Urinary bladder (tissue), 3 donors: ENCODE measurements at regions not wholly inside any gene's neighbourhood (a gene's known extent, or its start where the extent isn't known, plus 50 kb on each side); places are given as distances from the start of the nearest gene placed in this dataset.
"Not testable (repeated sequence)": the region's sequence is repeated elsewhere in the genome, so short reads cannot be mapped to it uniquely, and the experiment has no call there.

Experiments
- DNase-seq: peaks from one replicate; pipeline ENCODE4 v3.0.0-alpha.2; 2015; ENCODE audit errors: extremely low spot score
- H3K27ac ChIP-seq: one replicate; pipeline ENCODE4 v1.5.1; 2013; ENCODE audit warnings: low read depth, mild to moderate bottlenecking, moderate library complexity
- H3K36me3 ChIP-seq: one replicate; pipeline ENCODE4 v1.6.1; 2013; ENCODE audit warnings: mild to moderate bottlenecking, moderate library complexity; ENCODE audit not compliant: insufficient read depth
- H3K4me1 ChIP-seq: one replicate; pipeline ENCODE4 v1.6.1; 2013; ENCODE audit warnings: mild to moderate bottlenecking, moderate library complexity; ENCODE audit not compliant: insufficient read depth
- H3K4me3 ChIP-seq: one replicate; pipeline ENCODE4 v1.5.1; 2013; ENCODE audit warnings: low read depth, low read length
- WGBS: extraction: QIAGEN DNeasy Blood & Tissue Kit; methylation state at CpG from one replicate; pipeline ENCODE4 v1.1.7; 2013; 5-methylcytosine and 5-hydroxymethylcytosine counted together
- donor health status: healthy with polysubstance abuse.
- donor health status: healthy.

DNA sequence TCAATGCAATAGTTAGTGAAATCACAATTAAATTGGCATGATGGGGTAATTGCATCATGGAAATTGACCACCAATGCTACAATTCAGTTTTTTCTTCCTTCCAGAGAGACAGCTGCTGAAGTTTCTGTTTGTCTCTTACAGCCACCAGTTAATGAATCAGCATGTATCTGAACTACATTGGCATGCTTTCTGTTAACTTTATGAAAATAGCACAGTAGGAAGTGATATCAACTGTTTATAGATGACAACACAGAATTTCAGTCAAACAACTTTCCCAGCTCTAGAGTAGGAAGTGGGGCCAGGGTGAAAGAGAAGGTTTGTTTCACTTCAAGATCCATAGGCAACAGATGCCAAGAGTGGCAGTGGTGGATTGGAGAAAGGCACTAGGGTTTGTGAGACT, 339.6 kb upstream of the VWC2 start:
- no peaks in the 10 kb centered on the region for H3K36me3 ChIP-seq
- no peak overlapping the region for H3K27ac ChIP-seq
- no peak overlapping the region for H3K4me3 ChIP-seq
- DNase-seq, result no peak
- no peaks in the 10 kb centered on the region for H3K4me1 ChIP-seq

DNA sequence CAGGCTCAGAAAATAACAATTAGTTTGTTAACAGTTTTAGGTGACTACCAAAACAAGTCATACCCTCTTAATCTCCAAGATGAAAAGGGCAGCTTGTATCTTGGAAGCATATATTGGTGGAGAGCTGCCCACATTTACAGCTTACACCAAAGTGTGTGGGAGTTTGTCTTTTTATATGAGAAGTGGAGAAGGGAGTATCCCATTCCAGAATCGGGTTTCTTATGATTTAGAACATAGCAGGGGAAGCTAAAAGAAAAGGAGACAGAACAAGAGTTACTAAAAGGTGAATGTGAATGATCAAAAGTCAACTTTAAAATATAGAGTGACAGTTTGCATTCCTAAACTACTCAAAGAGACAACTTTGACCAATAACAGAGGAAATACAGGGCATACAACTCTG, 338.6 kb upstream of the VWC2 start:
- no peak for DNase-seq
- no peak overlapping the region for H3K27ac ChIP-seq
- H3K4me3 ChIP-seq, result no peak overlapping the region
- H3K4me1 ChIP-seq, result no peaks in the 10 kb centered on the region
- H3K36me3 ChIP-seq, result no peaks in the 10 kb centered on the region
- WGBS, result 55% methylated on average over 1 of the region's 1 CpG

DNA sequence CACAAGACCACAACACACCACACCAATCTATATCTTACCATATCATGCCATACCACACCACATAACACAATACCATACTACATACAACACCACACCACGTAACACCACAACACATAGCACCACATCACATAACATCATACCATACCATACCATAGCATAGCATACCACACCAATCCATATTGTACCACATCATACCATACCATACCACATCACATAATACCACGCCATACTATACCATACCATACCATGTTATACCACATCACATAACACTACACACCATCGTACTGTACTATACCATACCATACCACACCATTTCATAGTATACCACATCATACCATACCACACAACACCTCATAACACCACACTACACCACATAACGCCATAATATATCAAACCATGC, 335.2 kb upstream of the VWC2 start:
- Histone ChIP-seq H3K36me3 (no peaks in the 10 kb centered on the region), H3K4me1 (no peaks in the 10 kb centered on the region), H3K4me3 (no peak overlapping the region), H3K27ac (no peak overlapping the region)
- DNase-seq, result no peak
- WGBS, result 91% methylated on average over 4 of the region's 4 CpGs

DNA sequence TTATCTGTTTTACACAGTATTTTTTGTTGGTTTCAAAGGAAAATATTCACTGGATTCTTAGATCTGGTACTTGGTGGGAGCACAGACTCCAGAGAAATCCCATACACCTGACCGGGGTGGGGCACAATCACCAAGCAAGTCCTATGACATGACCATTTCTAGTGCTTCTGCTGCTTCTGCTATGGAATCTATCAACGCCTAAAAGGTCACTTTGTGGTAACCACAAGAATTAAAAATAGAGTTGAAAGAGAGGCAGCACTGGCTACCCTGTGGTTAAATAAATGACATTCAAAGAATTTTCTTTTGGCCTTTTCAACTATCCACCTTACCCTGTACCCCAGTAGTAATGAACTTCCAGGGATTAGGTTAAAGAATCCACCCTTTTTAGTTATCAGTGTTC, 329.9 kb upstream of the VWC2 start:
- 42% methylated on average over 2 of the region's 2 CpGs for WGBS
- Histone ChIP-seq H3K27ac (no peak overlapping the region), H3K36me3 (no peaks in the 10 kb centered on the region), H3K4me1 (no peaks in the 10 kb centered on the region), H3K4me3 (no peak overlapping the region)
- DNase-seq, result no peak

DNA sequence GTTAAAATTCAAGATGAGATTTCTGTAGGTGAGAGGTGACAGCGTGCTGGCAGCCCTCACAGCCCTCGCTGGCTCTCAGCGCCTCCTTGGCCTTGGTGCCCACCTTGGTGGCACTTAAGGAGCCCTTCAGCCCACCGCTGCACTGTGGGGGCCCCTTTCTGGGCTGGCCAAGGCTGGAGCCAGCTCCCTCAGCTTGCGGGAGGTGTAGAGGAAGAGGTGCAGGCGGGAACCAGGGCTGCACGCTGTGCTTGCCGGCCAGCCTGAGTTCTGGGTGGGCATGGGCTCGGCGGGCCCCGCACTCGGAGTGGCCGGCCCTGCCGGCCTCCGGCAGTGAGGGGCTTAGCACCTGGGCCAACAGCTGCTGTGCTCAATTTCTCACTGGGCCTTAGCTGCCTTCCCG, 320.0 kb upstream of the VWC2 start:
- H3K4me1 ChIP-seq, result no peaks in the 10 kb centered on the region
- H3K36me3 ChIP-seq, result no peaks in the 10 kb centered on the region
- H3K27ac ChIP-seq, result no peak overlapping the region
- no peak overlapping the region for H3K4me3 ChIP-seq
- no peak for DNase-seq
- WGBS, result 93% methylated on average over 16 of the region's 16 CpGs

DNA sequence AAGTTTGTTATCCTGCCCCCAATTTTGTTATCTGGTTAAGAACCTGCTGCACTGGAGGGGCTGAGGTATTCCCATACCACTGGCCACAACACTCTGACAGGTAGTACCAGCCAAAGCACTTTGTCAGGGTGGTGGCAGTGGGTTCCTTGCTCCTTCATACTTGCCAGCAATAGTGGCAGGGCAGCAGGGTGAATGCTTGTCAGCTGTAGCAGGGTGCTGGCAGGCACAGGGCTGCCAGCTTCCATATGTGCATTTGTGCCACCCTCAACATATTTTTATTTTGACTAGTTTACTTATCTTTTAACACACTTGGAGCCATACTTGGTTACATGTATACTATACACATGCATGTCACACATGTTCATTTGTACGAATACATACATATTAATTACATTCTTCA, 294.0 kb upstream of the VWC2 start:
- Histone ChIP-seq H3K27ac (no peak overlapping the region), H3K4me1 (no peaks in the 10 kb centered on the region), H3K4me3 (no peak overlapping the region), H3K36me3 (no peaks in the 10 kb centered on the region)
- no peak for DNase-seq
- WGBS, result 75% methylated on average over 1 of the region's 1 CpG

DNA sequence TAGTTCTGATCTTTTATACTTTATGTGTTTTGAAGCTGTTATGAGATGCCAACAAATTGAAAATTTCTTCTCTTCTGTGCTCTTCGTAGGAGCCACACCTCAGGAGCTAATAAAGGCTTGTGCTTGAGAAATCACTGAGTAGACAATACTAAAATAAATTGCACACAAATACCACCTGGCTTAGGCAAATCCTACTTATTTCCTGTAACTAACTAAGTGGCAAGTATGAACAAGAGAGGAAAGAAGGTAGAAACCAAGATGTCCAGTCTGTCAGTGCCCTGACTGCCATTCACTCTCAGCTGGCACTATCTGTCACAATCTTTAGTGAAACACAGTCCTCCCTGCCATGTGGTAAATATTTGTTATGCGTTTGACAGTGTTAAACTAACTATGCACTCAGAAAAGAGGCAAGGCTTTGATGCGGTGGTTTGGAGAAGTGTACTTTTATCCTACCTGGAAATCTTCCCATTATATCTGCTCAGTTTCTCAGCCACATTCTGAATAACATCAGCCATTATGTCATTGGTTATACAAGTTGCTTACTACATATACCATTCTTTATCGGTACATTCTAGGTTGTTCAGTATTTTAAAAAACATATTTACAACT, 293.4 kb upstream of the VWC2 start:
- WGBS, result 66% methylated on average over 4 of the region's 4 CpGs
- no peak for DNase-seq
- H3K27ac ChIP-seq, result no peak overlapping the region
- no peaks in the 10 kb centered on the region for H3K36me3 ChIP-seq
- H3K4me1 ChIP-seq, result no peaks in the 10 kb centered on the region
- no peak overlapping the region for H3K4me3 ChIP-seq

DNA sequence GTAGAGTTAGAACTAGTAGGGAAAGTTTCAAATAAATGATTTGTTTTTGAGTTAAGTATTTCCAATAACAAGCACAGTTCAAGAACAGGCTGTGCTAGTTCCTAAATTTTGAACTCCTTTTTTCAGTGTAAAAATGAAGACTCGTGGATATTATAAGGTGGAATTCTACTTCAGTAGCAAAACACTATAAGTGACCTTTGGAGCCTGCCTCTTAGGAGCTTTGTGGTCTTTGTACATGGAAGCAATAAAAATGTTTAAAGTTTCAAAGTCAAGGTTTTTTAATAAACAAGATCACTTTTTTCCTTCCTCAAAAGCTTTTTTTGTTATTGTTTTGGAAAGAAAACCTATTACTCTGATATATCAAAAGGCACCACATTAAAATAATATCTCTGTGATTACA, 292.4 kb upstream of the VWC2 start:
- no peaks in the 10 kb centered on the region for H3K36me3 ChIP-seq
- WGBS, result 56% methylated on average over 1 of the region's 1 CpG
- no peaks in the 10 kb centered on the region for H3K4me1 ChIP-seq
- DNase-seq, result no peak
- H3K4me3 ChIP-seq, result no peak overlapping the region
- H3K27ac ChIP-seq, result no peak overlapping the region

DNA sequence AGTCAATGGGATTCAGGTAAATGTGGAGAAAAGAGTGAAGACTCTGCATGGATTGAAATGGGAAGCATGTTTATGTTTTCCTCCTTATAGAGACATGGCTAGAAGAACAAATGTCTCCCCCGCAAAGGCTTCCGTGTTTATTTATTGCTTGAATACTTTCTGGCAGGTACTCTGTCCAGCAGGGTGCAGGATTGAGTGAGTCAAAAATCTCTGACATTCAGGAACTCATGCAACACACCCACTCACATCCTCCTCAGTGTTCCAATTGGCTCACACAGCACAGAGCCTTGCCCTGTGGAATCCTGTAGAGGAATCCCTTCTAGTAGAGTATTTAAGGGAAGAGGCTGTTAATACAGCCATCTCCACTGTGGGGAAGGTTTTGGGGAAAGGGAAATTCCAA, 290.3 kb upstream of the VWC2 start:
- H3K27ac ChIP-seq, result no peak overlapping the region
- H3K4me3 ChIP-seq, result no peak overlapping the region
- no peaks in the 10 kb centered on the region for H3K4me1 ChIP-seq
- 63% methylated on average over 2 of the region's 2 CpGs for WGBS
- H3K36me3 ChIP-seq, result no peaks in the 10 kb centered on the region
- no peak for DNase-seq

DNA sequence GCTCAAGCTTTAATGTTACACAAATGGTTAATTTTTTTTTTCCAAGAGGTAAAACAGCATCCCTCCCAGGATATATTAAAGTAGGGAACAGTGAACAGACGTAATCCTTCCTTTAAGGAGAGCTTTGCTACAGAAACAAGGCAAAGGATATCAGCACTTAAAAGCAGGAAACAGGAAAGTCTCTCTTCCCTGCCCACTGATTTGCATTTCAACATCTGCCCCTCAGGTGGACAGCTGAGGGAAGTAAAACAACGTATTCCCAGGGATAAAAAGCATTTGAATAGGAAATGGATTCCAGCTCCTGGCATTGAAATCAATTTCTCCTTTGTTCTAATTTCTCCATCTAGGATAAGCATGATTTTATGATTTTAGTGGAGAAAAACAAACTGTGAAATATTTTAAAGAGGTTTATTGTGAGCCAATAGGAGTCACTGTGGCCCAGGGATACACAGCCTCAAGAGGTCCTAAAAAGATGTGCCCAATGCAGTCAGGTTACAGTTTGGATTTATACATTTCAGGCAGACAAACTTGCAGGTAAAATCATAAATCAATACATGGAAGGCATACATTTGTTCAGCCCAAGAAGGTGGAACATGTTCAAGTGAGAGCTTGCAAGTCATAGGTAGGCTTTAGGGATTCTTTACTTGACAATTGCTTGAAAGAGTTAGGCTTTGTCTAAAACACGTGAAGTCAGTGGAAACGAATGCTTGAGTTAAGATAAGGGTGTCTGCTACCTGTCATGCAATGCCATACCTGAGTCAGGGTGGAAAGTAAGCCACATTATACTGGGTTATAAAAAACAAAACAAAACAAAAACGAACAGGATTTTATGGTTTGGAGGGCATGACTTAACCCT, 286.2 kb upstream of the VWC2 start:
- Histone ChIP-seq H3K36me3 (no peaks in the 10 kb centered on the region), H3K4me1 (no peaks in the 10 kb centered on the region), H3K4me3 (no peak overlapping the region), H3K27ac (no peak overlapping the region)
- WGBS, result 11% methylated on average over 5 of the region's 5 CpGs
- no peak for DNase-seq

DNA sequence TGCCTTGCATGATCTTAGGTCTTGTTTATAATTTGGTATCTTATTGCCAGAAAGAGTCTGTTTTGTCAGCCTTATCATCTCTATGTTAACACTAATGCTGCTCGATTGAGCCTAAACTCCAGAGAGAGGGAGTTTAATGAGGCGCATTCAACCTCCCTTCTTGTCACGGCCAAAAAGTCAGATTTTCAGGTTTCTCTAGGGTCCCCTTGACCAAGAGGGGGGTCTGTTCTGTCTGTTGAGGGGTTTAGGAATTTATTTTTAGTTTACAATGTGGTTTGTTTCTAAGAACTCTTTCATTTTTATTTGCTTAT, 285.7 kb upstream of the VWC2 start:
- H3K36me3 ChIP-seq, result no peaks in the 10 kb centered on the region
- H3K4me3 ChIP-seq, result no peak overlapping the region
- H3K4me1 ChIP-seq, result no peaks in the 10 kb centered on the region
- H3K27ac ChIP-seq, result no peak overlapping the region
- no peak for DNase-seq
- 30% methylated on average over 3 of the region's 3 CpGs for WGBS

DNA sequence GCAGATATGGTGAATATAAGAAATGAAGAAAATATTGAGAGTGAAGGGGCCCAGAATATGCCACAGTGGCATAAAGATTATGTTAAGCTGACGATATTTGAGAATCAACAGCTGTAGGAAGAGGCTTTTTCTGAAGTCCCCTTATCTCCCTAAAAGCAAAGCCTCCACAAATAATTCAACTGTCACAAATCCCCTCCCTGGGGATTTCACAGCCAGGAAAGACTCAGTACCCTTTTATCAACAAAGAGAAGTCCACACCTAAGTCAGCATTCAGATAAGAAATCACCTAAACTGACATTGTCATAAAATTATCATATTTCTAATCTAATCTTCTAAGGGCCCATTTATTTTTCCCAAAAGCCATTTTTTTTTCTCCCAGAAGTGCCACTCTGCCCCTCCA, 284.9 kb upstream of the VWC2 start:
- no peaks in the 10 kb centered on the region for H3K36me3 ChIP-seq
- no peak overlapping the region for H3K27ac ChIP-seq
- DNase-seq, result no peak
- WGBS, result 12% methylated on average over 1 of the region's 1 CpG
- no peaks in the 10 kb centered on the region for H3K4me1 ChIP-seq
- no peak overlapping the region for H3K4me3 ChIP-seq

DNA sequence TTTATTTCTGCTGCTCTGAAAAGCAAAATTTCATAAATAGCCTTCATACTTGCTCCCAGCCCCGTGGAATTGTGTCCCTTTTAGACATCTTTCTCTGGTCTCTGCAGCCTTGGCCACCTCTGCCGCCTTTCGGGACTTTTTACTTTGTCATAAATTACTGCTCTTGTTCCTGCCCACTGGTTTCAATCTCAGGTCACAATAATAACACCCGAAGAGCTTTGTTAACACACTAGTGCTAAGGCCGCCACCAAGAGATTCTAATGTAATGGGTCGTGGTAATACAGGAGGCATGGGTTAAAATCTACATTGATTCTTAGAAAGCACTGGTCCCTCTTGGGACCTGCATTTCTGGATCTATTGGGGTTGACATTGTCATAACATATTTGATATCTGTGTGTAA, 276.0 kb upstream of the VWC2 start:
- H3K4me1 ChIP-seq, result no peaks in the 10 kb centered on the region
- DNase-seq, result no peak
- H3K4me3 ChIP-seq, result no peak overlapping the region
- H3K27ac ChIP-seq, result no peak overlapping the region
- no peaks in the 10 kb centered on the region for H3K36me3 ChIP-seq
- WGBS, result 74% methylated on average over 6 of the region's 6 CpGs

DNA sequence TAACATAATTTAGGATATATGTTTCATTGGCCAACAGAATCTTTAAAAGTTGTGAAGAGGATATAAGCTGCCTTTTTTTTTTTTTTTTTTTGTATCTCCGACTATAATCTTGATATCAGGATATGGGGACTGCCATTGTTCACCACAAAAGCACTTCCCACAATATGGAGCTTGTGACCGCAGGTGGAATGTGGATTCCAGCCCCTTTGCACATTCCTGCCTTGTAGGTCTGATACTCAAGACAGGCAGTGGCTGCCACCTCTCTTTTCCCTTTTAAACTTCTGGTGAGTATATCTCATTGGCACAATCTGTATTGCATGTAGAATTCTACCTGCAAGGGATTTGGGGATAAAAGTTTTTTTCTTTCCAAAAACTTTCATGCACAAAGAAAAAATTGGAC, 272.7 kb upstream of the VWC2 start:
- no peak for DNase-seq
- H3K4me3 ChIP-seq, result no peak overlapping the region
- H3K4me1 ChIP-seq, result no peaks in the 10 kb centered on the region
- 84% methylated on average over 2 of the region's 2 CpGs for WGBS
- no peak overlapping the region for H3K27ac ChIP-seq
- no peaks in the 10 kb centered on the region for H3K36me3 ChIP-seq

DNA sequence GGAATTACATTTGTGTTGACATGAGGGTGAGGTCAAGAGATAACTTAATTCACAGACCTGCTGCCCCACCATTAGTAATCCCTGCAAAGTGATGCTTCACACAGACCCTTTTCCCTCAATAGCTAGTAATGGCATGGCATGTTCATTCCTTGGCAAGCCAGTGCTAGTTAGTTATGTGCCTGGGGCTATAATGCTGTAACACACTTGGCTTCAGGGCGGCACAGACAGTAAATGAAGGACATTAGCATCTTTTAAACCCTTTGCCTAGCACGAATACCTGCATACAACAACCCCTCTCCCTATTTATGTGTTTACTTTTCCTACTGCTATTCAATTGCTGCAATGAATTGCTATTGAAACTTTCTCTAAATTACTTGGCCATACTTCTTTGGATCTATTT, 266.2 kb upstream of the VWC2 start:
- not testable (repeated sequence) for H3K27ac ChIP-seq, DNase-seq, H3K4me1 ChIP-seq, H3K4me3 ChIP-seq, H3K36me3 ChIP-seq
- WGBS, result 17% methylated on average over 2 of the region's 2 CpGs
